GM13977 (cell line): ENCODE measurements at regions not wholly inside any gene's neighbourhood (a gene's known extent, or its start where the extent isn't known, plus 50 kb on each side); places are given as distances from the start of the nearest gene placed in this dataset.

Source experiments
- DNase-seq: peaks from one replicate; pipeline ENCODE4 v3.0.0; 2012; ENCODE audit warnings: low spot score
- CTCF ChIP-seq: IDR thresholded peaks from 2 replicates; pipeline ENCODE4 v1.5.1; 2012; ENCODE audit warnings: mild to moderate bottlenecking, control low read depth; ENCODE audit not compliant: insufficient read depth; ENCODE audit errors: extremely low read depth, missing control alignments
- in situ Hi-C: fragments of 300-500 bp; cut with MboI; formaldehyde crosslinking; loops from one replicate; pipeline ENCODE4 v1.12.0; 2022; ENCODE audit warnings: low sequenced_read_pairs, low pct_unique_long_range_greater_than_20kb, mixed read lengths, inconsistent platforms; ENCODE audit not compliant: unreplicated experiment

- no peak for DNase-seq
- no peak for TF ChIP-seq CTCF
- in situ Hi-C loops: no loop called here
Observed at GRCh38 chr10:43703286-43703685, 54.6 kb upstream of the ZNF32 start.

- TF ChIP-seq CTCF: no peak
- in situ Hi-C loops: no loop called here
- no peak for DNase-seq
Observed at GRCh38 chr10:43702936-43703281, 54.2 kb upstream of the ZNF32 start.

- no peak for TF ChIP-seq CTCF
- no peak for DNase-seq
Observed at GRCh38 chr10:43702213-43702935, 53.7 kb upstream of the ZNF32 start.

GRCh38 chr10:43701295-43701694, 52.6 kb upstream of the ZNF32 start:
- TF ChIP-seq CTCF: no peak
- in situ Hi-C loops: no loop called here
- DNase-seq: no peak

More at GRCh38 chr10:43702213-43702935, 53.7 kb upstream of the ZNF32 start:
- in situ Hi-C loops: no loop called here

- in situ Hi-C loops: no loop called here
- no peak for TF ChIP-seq CTCF
- DNase-seq: no peak
Observed at GRCh38 chr10:43700306-43700705, 51.6 kb upstream of the ZNF32 start.

- no peak for TF ChIP-seq CTCF
- no peak for DNase-seq
- in situ Hi-C loops: loop anchor here (25.0 kb wide), 1 partner anchor 338 kb away; no protein-coding TSS in a partner anchor
Observed at GRCh38 chr10:43699516-43699915, 50.8 kb upstream of the ZNF32 start.
